ENCODE measurements at regions not wholly inside any gene's neighbourhood (a gene's known extent, or its start where the extent isn't known, plus 50 kb on each side); places are given as distances from the start of the nearest gene placed in this dataset.

GRCh38 chr7:52647046-52647445 is 388.4 kb upstream of the POM121L12 start:
- WGBS, 3 donors, result 25 to 63% (median 35%) methylated on average over 1 of the region's 1 CpG
- Histone ChIP-seq H3K27ac (no peak overlapping the region), H3K9me3 (no peaks in the 10 kb centered on the region), H3K27me3 (no peaks in the 10 kb centered on the region), H3K36me3 (no peaks in the 10 kb centered on the region), H3K4me3 (no peak overlapping the region), H3K4me1 (ENCODE audit: insufficient read depth) (no peaks in the 10 kb centered on the region)
- no peak for DNase-seq
- TF ChIP-seq CTCF (IDR thresholded peaks at IDR 0.05) (no peak), EP300 (IDR thresholded peaks at IDR 0.05) (no peak), POLR2A (IDR thresholded peaks at IDR 0.05) (no peak)
- intact Hi-C loops (cut with DNase I), result no loop called here

GRCh38 chr7:52639981-52640380 is 395.5 kb upstream of the POM121L12 start:
- Histone ChIP-seq H3K27ac (no peak overlapping the region), H3K9me3 (no peaks in the 10 kb centered on the region), H3K4me3 (no peak overlapping the region), H3K27me3 (no peaks in the 10 kb centered on the region), H3K36me3 (no peaks in the 10 kb centered on the region), H3K4me1 (ENCODE audit: insufficient read depth) (no peaks in the 10 kb centered on the region)
- DNase-seq, result no peak
- intact Hi-C loops (cut with DNase I), result no loop called here
- TF ChIP-seq CTCF (IDR thresholded peaks at IDR 0.05) (no peak), EP300 (IDR thresholded peaks at IDR 0.05) (no peak)
- 76 to 86% (median 79%) methylated on average over 4 of the region's 4 CpGs for WGBS, 3 donors

- intact Hi-C loops (cut with DNase I), result no loop called here
- no peak for DNase-seq
- Histone ChIP-seq H3K4me3 (no peak overlapping the region), H3K4me1 (ENCODE audit: insufficient read depth) (no peaks in the 10 kb centered on the region), H3K9me3 (no peaks in the 10 kb centered on the region), H3K27me3 (no peaks in the 10 kb centered on the region), H3K36me3 (no peaks in the 10 kb centered on the region), H3K27ac (no peak overlapping the region)
- TF ChIP-seq POLR2A (IDR thresholded peaks at IDR 0.05) (no peak), CTCF (IDR thresholded peaks at IDR 0.05) (no peak), EP300 (IDR thresholded peaks at IDR 0.05) (no peak)
Measured at GRCh38 chr7:52639126-52639525, 396.3 kb upstream of the POM121L12 start.

GRCh38 chr7:52635021-52635420 is 400.4 kb upstream of the POM121L12 start:
- no peak for DNase-seq
- Histone ChIP-seq H3K9me3 (no peaks in the 10 kb centered on the region), H3K4me3 (no peak overlapping the region), H3K4me1 (ENCODE audit: insufficient read depth) (no peaks in the 10 kb centered on the region), H3K27ac (no peak overlapping the region), H3K27me3 (no peaks in the 10 kb centered on the region), H3K36me3 (no peaks in the 10 kb centered on the region)
- WGBS, 3 donors, result 64 to 81% (median 73%) methylated on average over 3 of the region's 3 CpGs
- intact Hi-C loops (cut with DNase I), result no loop called here
- TF ChIP-seq CTCF (IDR thresholded peaks at IDR 0.05) (no peak), POLR2A (IDR thresholded peaks at IDR 0.05) (no peak), EP300 (IDR thresholded peaks at IDR 0.05) (no peak)

DNA sequence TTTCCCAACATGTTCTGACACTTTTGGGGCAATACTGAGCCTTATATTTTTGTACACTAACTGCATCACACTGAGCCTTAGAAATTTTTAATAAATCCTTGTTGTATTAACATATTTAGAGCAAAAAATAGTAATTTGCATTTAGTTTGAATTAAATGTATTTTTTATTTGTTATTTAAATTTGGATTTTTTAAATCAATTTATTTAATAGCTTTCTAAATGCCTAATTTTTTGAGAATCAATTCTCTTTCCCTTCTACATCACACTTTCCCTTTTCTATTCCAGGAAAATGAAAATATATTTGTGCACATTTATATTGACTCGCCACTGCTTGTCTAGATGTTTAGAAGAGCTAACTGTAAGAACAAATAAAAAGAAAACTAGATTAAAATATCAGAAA is 414.6 kb upstream of the POM121L12 start:
- Histone ChIP-seq H3K36me3 (no peaks in the 10 kb centered on the region), H3K4me3 (no peak overlapping the region), H3K9me3 (no peaks in the 10 kb centered on the region), H3K27me3 (no peaks in the 10 kb centered on the region), H3K4me1 (ENCODE audit: insufficient read depth) (no peaks in the 10 kb centered on the region), H3K27ac (no peak overlapping the region)
- DNase-seq, result no peak
- TF ChIP-seq CTCF (IDR thresholded peaks at IDR 0.05), result no peak
- TF ChIP-seq POLR2A (IDR thresholded peaks at IDR 0.05), result no peak
- TF ChIP-seq EP300 (IDR thresholded peaks at IDR 0.05), result no peak
- 90 to 94% (median 93%) methylated on average over 1 of the region's 1 CpG for WGBS, 3 donors
- intact Hi-C loops (cut with DNase I), result no loop called here
